ENCODE measurements at regions not wholly inside any gene's neighbourhood (a gene's known extent, or its start where the extent isn't known, plus 50 kb on each side); places are given as distances from the start of the nearest gene placed in this dataset.
"Not testable (repeated sequence)": the region's sequence is repeated elsewhere in the genome, so short reads cannot be mapped to it uniquely, and the experiment has no call there.

DNA sequence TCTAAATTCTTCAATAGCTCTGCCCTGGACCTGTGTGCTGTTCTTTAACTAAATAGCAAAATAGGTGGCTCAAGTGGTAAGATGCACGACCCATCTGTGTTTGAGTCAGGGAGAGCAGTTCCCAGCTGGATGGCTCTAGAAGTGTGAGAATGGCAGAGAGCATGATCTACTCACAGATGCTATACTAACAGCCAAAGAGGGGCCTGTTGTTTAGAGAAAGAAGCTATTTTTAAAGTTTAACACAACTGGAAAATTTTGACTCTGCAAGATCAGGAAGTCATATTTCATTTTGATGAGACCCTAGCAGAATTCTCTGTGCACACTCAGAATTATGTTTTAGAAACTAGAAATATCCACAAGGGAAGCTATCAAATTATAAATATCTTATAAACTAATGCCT is 87.4 kb upstream of the PIP4K2A start:
- H4K20me1 ChIP-seq (ENCODE audit: control insufficient read depth, insufficient read depth, low read length, poor library complexity, severe bottlenecking) = no peaks in the 10 kb centered on the region
- no peaks in the 10 kb centered on the region for H3K9me3 ChIP-seq (ENCODE audit: control extremely low read depth in 1 of 3, control insufficient read depth in 2 of 3, insufficient read depth in 1 of 3, low read length in 2 of 3)
- CTCF ChIA-PET = no interaction called here
- intact Hi-C loops (cut with micrococcal nuclease) = no loop called here
- Mint-ChIP-seq H3K9me3 (ENCODE audit: insufficient read depth) (no peaks in the 10 kb centered on the region), H3K27ac (no peak overlapping the region), H3K4me3 (no peak overlapping the region), H3K27me3 (peaks cover 3% of the 10 kb centered on the region), H3K4me1 (no peaks in the 10 kb centered on the region)
- no peak overlapping the region for H3K27ac ChIP-seq (ENCODE audit: low read length in 2 of 2)
- no CpG with 5 or more reads among the region's 1 CpG for WGBS (ENCODE audit: insufficient coverage)
- TF ChIP-seq EZH2 (IDR thresholded peaks at IDR 0.05; ENCODE audit: borderline replicate concordance, insufficient read depth, low read depth, low read length, poor library complexity, severe bottlenecking) = no peak
- TF ChIP-seq, protein P1, sequence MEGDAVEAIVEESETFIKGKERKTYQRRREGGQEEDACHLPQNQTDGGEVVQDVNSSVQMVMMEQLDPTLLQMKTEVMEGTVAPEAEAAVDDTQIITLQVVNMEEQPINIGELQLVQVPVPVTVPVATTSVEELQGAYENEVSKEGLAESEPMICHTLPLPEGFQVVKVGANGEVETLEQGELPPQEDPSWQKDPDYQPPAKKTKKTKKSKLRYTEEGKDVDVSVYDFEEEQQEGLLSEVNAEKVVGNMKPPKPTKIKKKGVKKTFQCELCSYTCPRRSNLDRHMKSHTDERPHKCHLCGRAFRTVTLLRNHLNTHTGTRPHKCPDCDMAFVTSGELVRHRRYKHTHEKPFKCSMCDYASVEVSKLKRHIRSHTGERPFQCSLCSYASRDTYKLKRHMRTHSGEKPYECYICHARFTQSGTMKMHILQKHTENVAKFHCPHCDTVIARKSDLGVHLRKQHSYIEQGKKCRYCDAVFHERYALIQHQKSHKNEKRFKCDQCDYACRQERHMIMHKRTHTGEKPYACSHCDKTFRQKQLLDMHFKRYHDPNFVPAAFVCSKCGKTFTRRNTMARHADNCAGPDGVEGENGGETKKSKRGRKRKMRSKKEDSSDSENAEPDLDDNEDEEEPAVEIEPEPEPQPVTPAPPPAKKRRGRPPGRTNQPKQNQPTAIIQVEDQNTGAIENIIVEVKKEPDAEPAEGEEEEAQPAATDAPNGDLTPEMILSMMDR (IDR thresholded peaks at IDR 0.05) = no peak
- no peaks in the 10 kb centered on the region for H3K27me3 ChIP-seq (replicated peaks in 1 of 4; ENCODE audit: control extremely low read depth in 1 of 4, control insufficient read depth in 3 of 4, insufficient read depth in 4 of 4, low read length in 3 of 4)
- H2AFZ ChIP-seq (ENCODE audit: insufficient read depth, low read depth, low read length, poor library complexity, severe bottlenecking) = no peak overlapping the region
- H3K4me2 ChIP-seq (replicated peaks; ENCODE audit: low read depth, low read length, poor library complexity, severe bottlenecking) = no peak overlapping the region
- H3K4me1 ChIP-seq (ENCODE audit: control insufficient read depth in 2 of 2, insufficient read depth in 2 of 2, low read length in 2 of 2) = no peaks in the 10 kb centered on the region
- H3K79me2 ChIP-seq (ENCODE audit: control insufficient read depth, insufficient read depth, low read length) = no peaks in the 10 kb centered on the region
- H3K9ac ChIP-seq (ENCODE audit: low read length) = no peak overlapping the region
- POLR2A ChIA-PET = interaction anchor here (0.7 kb wide), 1 partner anchor 329 kb away, joined by 3 read pairs; no protein-coding TSS in a partner anchor
- no peak overlapping the region for H3K4me3 ChIP-seq (ENCODE audit: control extremely low read depth in 1 of 5, extremely low read depth in 1 of 5, insufficient read depth in 1 of 5, low read depth in 2 of 5, low read length in 4 of 5)
- H3K36me3 ChIP-seq (replicated peaks in 1 of 2; ENCODE audit: control extremely low read depth in 1 of 2, control insufficient read depth in 1 of 2, extremely low read depth in 1 of 2, insufficient read depth in 2 of 2, low read length in 1 of 2) = no peaks in the 10 kb centered on the region
- ATAC-seq (ENCODE audit: low read depth) (no peak), DNase-seq (no peak)

DNA sequence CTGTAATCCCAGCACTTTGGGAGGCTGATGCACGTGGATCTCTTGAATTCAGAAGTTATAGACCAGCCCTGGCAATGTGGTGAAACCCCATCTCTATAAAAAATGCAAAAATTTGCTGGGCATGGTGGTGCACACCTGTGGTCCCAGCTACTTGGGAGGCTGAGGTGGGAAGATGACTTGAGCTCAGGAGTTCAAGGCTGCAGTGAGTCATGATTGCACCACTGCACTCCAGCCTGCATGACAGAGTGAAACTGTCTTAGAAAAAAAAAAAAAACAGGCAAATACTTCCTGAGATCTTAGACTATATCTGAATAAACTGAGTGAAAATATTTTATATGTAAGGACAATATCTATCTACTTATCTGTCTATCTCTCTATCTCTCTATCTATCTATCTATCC is 83.4 kb upstream of the PIP4K2A start:
- H3K27me3 Mint-ChIP-seq; H3K9me3 Mint-ChIP-seq (ENCODE audit: insufficient read depth); DNase-seq; H4K20me1 ChIP-seq (ENCODE audit: control insufficient read depth, insufficient read depth, low read length, poor library complexity, severe bottlenecking); H3K4me1 ChIP-seq (ENCODE audit: control insufficient read depth in 2 of 2, insufficient read depth in 2 of 2, low read length in 2 of 2); H3K4me3 ChIP-seq (ENCODE audit: control extremely low read depth in 1 of 5, extremely low read depth in 1 of 5, insufficient read depth in 1 of 5, low read depth in 2 of 5, low read length in 4 of 5); H3K27ac ChIP-seq (ENCODE audit: low read length in 2 of 2); H3K4me1 Mint-ChIP-seq; CTCF ChIA-PET; H3K4me3 Mint-ChIP-seq; H3K9ac ChIP-seq (ENCODE audit: low read length); H3K9me3 ChIP-seq (ENCODE audit: control extremely low read depth in 1 of 3, control insufficient read depth in 2 of 3, insufficient read depth in 1 of 3, low read length in 2 of 3); H3K4me2 ChIP-seq (replicated peaks; ENCODE audit: low read depth, low read length, poor library complexity, severe bottlenecking); H3K27me3 ChIP-seq (replicated peaks in 1 of 4; ENCODE audit: control extremely low read depth in 1 of 4, control insufficient read depth in 3 of 4, insufficient read depth in 4 of 4, low read length in 3 of 4); H3K27ac Mint-ChIP-seq; H3K36me3 ChIP-seq (replicated peaks in 1 of 2; ENCODE audit: control extremely low read depth in 1 of 2, control insufficient read depth in 1 of 2, extremely low read depth in 1 of 2, insufficient read depth in 2 of 2, low read length in 1 of 2); ATAC-seq (ENCODE audit: low read depth); H2AFZ ChIP-seq (ENCODE audit: insufficient read depth, low read depth, low read length, poor library complexity, severe bottlenecking); intact Hi-C loops (cut with micrococcal nuclease); POLR2A ChIA-PET; H3K79me2 ChIP-seq (ENCODE audit: control insufficient read depth, insufficient read depth, low read length): not testable (repeated sequence)
- no CpG with 5 or more reads among the region's 1 CpG for WGBS (ENCODE audit: insufficient coverage)
